ENCODE measurements at regions not wholly inside any gene's neighbourhood (a gene's known extent, or its start where the extent isn't known, plus 50 kb on each side); places are given as distances from the start of the nearest gene placed in this dataset.

- H3K27ac Mint-ChIP-seq (ENCODE audit: unreplicated experiment): no peak overlapping the region
- DNase-seq (ENCODE audit: low spot score): no peak
- no peak overlapping the region for H3K4me3 Mint-ChIP-seq (ENCODE audit: unreplicated experiment)
- peaks cover 3% of the 10 kb centered on the region for H3K36me3 Mint-ChIP-seq (ENCODE audit: low read depth, unreplicated experiment)
- no peaks in the 10 kb centered on the region for H3K9me3 Mint-ChIP-seq (ENCODE audit: unreplicated experiment)
- H3K4me1 Mint-ChIP-seq (ENCODE audit: unreplicated experiment): no peaks in the 10 kb centered on the region
- no peaks in the 10 kb centered on the region for H3K27me3 Mint-ChIP-seq (ENCODE audit: unreplicated experiment)
- no peak for TF ChIP-seq CTCF (IDR thresholded peaks at IDR 0.05; ENCODE audit: unreplicated experiment)
These were observed 935.7 kb upstream of the PRMT6 start for GRCh38 chr1:106120789-106121188.

GRCh38 chr1:106121728-106122127, 934.7 kb upstream of the PRMT6 start:
- Mint-ChIP-seq H3K4me3 (ENCODE audit: unreplicated experiment) (no peak overlapping the region), H3K9me3 (ENCODE audit: unreplicated experiment) (no peaks in the 10 kb centered on the region)

GRCh38 chr1:106134561-106134960, 921.9 kb upstream of the PRMT6 start:
- H3K27ac Mint-ChIP-seq (ENCODE audit: unreplicated experiment): no peak overlapping the region
- H3K9me3 Mint-ChIP-seq (ENCODE audit: unreplicated experiment): no peaks in the 10 kb centered on the region
- H3K36me3 Mint-ChIP-seq (ENCODE audit: low read depth, unreplicated experiment): no peaks in the 10 kb centered on the region

More at GRCh38 chr1:106121728-106122127, 934.7 kb upstream of the PRMT6 start:
- no peak overlapping the region for H3K27ac Mint-ChIP-seq (ENCODE audit: unreplicated experiment)
- no peak for TF ChIP-seq CTCF (IDR thresholded peaks at IDR 0.05; ENCODE audit: unreplicated experiment)
- H3K36me3 Mint-ChIP-seq (ENCODE audit: low read depth, unreplicated experiment): peaks cover 3% of the 10 kb centered on the region
- no peaks in the 10 kb centered on the region for H3K4me1 Mint-ChIP-seq (ENCODE audit: unreplicated experiment)
- no peaks in the 10 kb centered on the region for H3K27me3 Mint-ChIP-seq (ENCODE audit: unreplicated experiment)
- DNase-seq (ENCODE audit: low spot score): no peak

GRCh38 chr1:106173101-106173500, 883.4 kb upstream of the PRMT6 start:
- H3K27me3 Mint-ChIP-seq (ENCODE audit: unreplicated experiment): no peaks in the 10 kb centered on the region
- no peak for DNase-seq (ENCODE audit: low spot score)
- H3K27ac Mint-ChIP-seq (ENCODE audit: unreplicated experiment): no peak overlapping the region
- TF ChIP-seq CTCF (IDR thresholded peaks at IDR 0.05; ENCODE audit: unreplicated experiment): no peak
- H3K4me1 Mint-ChIP-seq (ENCODE audit: unreplicated experiment): no peaks in the 10 kb centered on the region
- H3K9me3 Mint-ChIP-seq (ENCODE audit: unreplicated experiment): no peaks in the 10 kb centered on the region
- H3K4me3 Mint-ChIP-seq (ENCODE audit: unreplicated experiment): no peak overlapping the region
- no peaks in the 10 kb centered on the region for H3K36me3 Mint-ChIP-seq (ENCODE audit: low read depth, unreplicated experiment)

More at GRCh38 chr1:106134561-106134960, 921.9 kb upstream of the PRMT6 start:
- Mint-ChIP-seq H3K4me1 (ENCODE audit: unreplicated experiment) (no peaks in the 10 kb centered on the region), H3K27me3 (ENCODE audit: unreplicated experiment) (no peaks in the 10 kb centered on the region), H3K4me3 (ENCODE audit: unreplicated experiment) (no peak overlapping the region)
- no peak for TF ChIP-seq CTCF (IDR thresholded peaks at IDR 0.05; ENCODE audit: unreplicated experiment)
- no peak for DNase-seq (ENCODE audit: low spot score)

GRCh38 chr1:106178791-106179190, 877.7 kb upstream of the PRMT6 start:
- H3K4me3 Mint-ChIP-seq (ENCODE audit: unreplicated experiment): no peak overlapping the region
- TF ChIP-seq CTCF (IDR thresholded peaks at IDR 0.05; ENCODE audit: unreplicated experiment): no peak
- no peaks in the 10 kb centered on the region for H3K27me3 Mint-ChIP-seq (ENCODE audit: unreplicated experiment)
- H3K36me3 Mint-ChIP-seq (ENCODE audit: low read depth, unreplicated experiment): no peaks in the 10 kb centered on the region
- DNase-seq (ENCODE audit: low spot score): no peak
- H3K4me1 Mint-ChIP-seq (ENCODE audit: unreplicated experiment): no peaks in the 10 kb centered on the region
- H3K9me3 Mint-ChIP-seq (ENCODE audit: unreplicated experiment): no peaks in the 10 kb centered on the region
- no peak overlapping the region for H3K27ac Mint-ChIP-seq (ENCODE audit: unreplicated experiment)
